ENCODE measurements at regions not wholly inside any gene's neighbourhood (a gene's known extent, or its start where the extent isn't known, plus 50 kb on each side); places are given as distances from the start of the nearest gene placed in this dataset.

- TF ChIP-seq CREB1 (CRISPR knock-in tag; IDR thresholded peaks at IDR 0.05; ENCODE audit: low read depth) (no peak), ZNF114 (CRISPR knock-in tag; IDR thresholded peaks at IDR 0.05) (no peak), EZH2phosphoT487 (IDR thresholded peaks at IDR 0.05; ENCODE audit: unreplicated experiment) (no peak)
Observed at GRCh38 chr9:96177719-96178028, 124.3 kb downstream of the HSD17B3 start (continued).

- no peak for TF ChIP-seq JUNB (IDR thresholded peaks at IDR 0.05; ENCODE audit: unreplicated experiment)
- peak; percentile 41 to 65 for TF ChIP-seq CTCF (conservative IDR thresholded peaks at IDR 0.05; ENCODE audit: low read depth in 2 of 2)
- DNase-seq (ENCODE audit: low spot score) (peak; percentile 53), ATAC-seq (peak; percentile 98)
- Histone ChIP-seq H3K4me2 (no peak overlapping the region), H3K36me3 (ENCODE audit: insufficient read depth) (no peaks in the 10 kb centered on the region), H3K79me2 (replicated peaks; ENCODE audit: insufficient read depth) (no peaks in the 10 kb centered on the region), H3K27ac (ENCODE audit: low read depth) (no peak overlapping the region), H2AFZ (no peak overlapping the region; the same call in 1 of the 2 replicates), H3K4me3 (no peak overlapping the region), H3K4me1 (ENCODE audit: insufficient read depth) (no peaks in the 10 kb centered on the region; the same call in 1 of the 2 replicates), H3F3A (replicated peaks; ENCODE audit: low read depth) (no peaks in the 10 kb centered on the region), H3K9me2 (ENCODE audit: insufficient read depth) (no peaks in the 10 kb centered on the region), H4K20me1 (replicated peaks; ENCODE audit: insufficient read depth) (no peaks in the 10 kb centered on the region), H3K27me3 (ENCODE audit: insufficient read depth) (no peaks in the 10 kb centered on the region)
- Mint-ChIP-seq H3K27me3 (ENCODE audit: insufficient read depth, low read depth, poor library complexity) (peaks cover 7% of the 10 kb centered on the region), H3K27ac (no peak overlapping the region), H3K4me1 (peaks cover 7% of the 10 kb centered on the region; the same call in 1 of the 3 replicates), H3K4me3 (no peak overlapping the region), H3K36me3 (ENCODE audit: low read depth) (no peaks in the 10 kb centered on the region), H3K9me3 (no peaks in the 10 kb centered on the region)
Observed at GRCh38 chr9:96177005-96177718, 124.8 kb downstream of the HSD17B3 start.

- Histone ChIP-seq H3K27me3 (ENCODE audit: insufficient read depth) (no peaks in the 10 kb centered on the region), H3F3A (replicated peaks; ENCODE audit: low read depth) (no peaks in the 10 kb centered on the region), H3K4me3 (no peak overlapping the region), H3K4me1 (ENCODE audit: insufficient read depth) (no peaks in the 10 kb centered on the region; the same call in 1 of the 2 replicates), H3K4me2 (no peak overlapping the region), H3K9me2 (ENCODE audit: insufficient read depth) (no peaks in the 10 kb centered on the region), H3K27ac (ENCODE audit: low read depth) (no peak overlapping the region), H2AFZ (no peak overlapping the region), H3K36me3 (ENCODE audit: insufficient read depth) (no peaks in the 10 kb centered on the region), H4K20me1 (replicated peaks; ENCODE audit: insufficient read depth) (no peaks in the 10 kb centered on the region), H3K79me2 (replicated peaks; ENCODE audit: insufficient read depth) (no peaks in the 10 kb centered on the region)
- ATAC-seq: no peak
- H3K4me3 Mint-ChIP-seq: no peak overlapping the region
- DNase-seq (ENCODE audit: low spot score): no peak
- no peak overlapping the region for H3K27ac Mint-ChIP-seq
- H3K4me1 Mint-ChIP-seq: peaks cover 7% of the 10 kb centered on the region; the same call in 1 of the 3 replicates
- peaks cover 7% of the 10 kb centered on the region for H3K27me3 Mint-ChIP-seq (ENCODE audit: insufficient read depth, low read depth, poor library complexity)
- no peaks in the 10 kb centered on the region for H3K36me3 Mint-ChIP-seq (ENCODE audit: low read depth)
- H3K9me3 Mint-ChIP-seq: no peaks in the 10 kb centered on the region
- no peak for TF ChIP-seq CREB1 (CRISPR knock-in tag; IDR thresholded peaks at IDR 0.05; ENCODE audit: low read depth)
- no peak for TF ChIP-seq NANOG (IDR thresholded peaks at IDR 0.05; ENCODE audit: borderline replicate concordance)
- TF ChIP-seq, protein P1, sequence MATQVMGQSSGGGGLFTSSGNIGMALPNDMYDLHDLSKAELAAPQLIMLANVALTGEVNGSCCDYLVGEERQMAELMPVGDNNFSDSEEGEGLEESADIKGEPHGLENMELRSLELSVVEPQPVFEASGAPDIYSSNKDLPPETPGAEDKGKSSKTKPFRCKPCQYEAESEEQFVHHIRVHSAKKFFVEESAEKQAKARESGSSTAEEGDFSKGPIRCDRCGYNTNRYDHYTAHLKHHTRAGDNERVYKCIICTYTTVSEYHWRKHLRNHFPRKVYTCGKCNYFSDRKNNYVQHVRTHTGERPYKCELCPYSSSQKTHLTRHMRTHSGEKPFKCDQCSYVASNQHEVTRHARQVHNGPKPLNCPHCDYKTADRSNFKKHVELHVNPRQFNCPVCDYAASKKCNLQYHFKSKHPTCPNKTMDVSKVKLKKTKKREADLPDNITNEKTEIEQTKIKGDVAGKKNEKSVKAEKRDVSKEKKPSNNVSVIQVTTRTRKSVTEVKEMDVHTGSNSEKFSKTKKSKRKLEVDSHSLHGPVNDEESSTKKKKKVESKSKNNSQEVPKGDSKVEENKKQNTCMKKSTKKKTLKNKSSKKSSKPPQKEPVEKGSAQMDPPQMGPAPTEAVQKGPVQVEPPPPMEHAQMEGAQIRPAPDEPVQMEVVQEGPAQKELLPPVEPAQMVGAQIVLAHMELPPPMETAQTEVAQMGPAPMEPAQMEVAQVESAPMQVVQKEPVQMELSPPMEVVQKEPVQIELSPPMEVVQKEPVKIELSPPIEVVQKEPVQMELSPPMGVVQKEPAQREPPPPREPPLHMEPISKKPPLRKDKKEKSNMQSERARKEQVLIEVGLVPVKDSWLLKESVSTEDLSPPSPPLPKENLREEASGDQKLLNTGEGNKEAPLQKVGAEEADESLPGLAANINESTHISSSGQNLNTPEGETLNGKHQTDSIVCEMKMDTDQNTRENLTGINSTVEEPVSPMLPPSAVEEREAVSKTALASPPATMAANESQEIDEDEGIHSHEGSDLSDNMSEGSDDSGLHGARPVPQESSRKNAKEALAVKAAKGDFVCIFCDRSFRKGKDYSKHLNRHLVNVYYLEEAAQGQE (IDR thresholded peaks at IDR 0.05; ENCODE audit: unreplicated experiment): no peak
- TF ChIP-seq, protein P2, sequence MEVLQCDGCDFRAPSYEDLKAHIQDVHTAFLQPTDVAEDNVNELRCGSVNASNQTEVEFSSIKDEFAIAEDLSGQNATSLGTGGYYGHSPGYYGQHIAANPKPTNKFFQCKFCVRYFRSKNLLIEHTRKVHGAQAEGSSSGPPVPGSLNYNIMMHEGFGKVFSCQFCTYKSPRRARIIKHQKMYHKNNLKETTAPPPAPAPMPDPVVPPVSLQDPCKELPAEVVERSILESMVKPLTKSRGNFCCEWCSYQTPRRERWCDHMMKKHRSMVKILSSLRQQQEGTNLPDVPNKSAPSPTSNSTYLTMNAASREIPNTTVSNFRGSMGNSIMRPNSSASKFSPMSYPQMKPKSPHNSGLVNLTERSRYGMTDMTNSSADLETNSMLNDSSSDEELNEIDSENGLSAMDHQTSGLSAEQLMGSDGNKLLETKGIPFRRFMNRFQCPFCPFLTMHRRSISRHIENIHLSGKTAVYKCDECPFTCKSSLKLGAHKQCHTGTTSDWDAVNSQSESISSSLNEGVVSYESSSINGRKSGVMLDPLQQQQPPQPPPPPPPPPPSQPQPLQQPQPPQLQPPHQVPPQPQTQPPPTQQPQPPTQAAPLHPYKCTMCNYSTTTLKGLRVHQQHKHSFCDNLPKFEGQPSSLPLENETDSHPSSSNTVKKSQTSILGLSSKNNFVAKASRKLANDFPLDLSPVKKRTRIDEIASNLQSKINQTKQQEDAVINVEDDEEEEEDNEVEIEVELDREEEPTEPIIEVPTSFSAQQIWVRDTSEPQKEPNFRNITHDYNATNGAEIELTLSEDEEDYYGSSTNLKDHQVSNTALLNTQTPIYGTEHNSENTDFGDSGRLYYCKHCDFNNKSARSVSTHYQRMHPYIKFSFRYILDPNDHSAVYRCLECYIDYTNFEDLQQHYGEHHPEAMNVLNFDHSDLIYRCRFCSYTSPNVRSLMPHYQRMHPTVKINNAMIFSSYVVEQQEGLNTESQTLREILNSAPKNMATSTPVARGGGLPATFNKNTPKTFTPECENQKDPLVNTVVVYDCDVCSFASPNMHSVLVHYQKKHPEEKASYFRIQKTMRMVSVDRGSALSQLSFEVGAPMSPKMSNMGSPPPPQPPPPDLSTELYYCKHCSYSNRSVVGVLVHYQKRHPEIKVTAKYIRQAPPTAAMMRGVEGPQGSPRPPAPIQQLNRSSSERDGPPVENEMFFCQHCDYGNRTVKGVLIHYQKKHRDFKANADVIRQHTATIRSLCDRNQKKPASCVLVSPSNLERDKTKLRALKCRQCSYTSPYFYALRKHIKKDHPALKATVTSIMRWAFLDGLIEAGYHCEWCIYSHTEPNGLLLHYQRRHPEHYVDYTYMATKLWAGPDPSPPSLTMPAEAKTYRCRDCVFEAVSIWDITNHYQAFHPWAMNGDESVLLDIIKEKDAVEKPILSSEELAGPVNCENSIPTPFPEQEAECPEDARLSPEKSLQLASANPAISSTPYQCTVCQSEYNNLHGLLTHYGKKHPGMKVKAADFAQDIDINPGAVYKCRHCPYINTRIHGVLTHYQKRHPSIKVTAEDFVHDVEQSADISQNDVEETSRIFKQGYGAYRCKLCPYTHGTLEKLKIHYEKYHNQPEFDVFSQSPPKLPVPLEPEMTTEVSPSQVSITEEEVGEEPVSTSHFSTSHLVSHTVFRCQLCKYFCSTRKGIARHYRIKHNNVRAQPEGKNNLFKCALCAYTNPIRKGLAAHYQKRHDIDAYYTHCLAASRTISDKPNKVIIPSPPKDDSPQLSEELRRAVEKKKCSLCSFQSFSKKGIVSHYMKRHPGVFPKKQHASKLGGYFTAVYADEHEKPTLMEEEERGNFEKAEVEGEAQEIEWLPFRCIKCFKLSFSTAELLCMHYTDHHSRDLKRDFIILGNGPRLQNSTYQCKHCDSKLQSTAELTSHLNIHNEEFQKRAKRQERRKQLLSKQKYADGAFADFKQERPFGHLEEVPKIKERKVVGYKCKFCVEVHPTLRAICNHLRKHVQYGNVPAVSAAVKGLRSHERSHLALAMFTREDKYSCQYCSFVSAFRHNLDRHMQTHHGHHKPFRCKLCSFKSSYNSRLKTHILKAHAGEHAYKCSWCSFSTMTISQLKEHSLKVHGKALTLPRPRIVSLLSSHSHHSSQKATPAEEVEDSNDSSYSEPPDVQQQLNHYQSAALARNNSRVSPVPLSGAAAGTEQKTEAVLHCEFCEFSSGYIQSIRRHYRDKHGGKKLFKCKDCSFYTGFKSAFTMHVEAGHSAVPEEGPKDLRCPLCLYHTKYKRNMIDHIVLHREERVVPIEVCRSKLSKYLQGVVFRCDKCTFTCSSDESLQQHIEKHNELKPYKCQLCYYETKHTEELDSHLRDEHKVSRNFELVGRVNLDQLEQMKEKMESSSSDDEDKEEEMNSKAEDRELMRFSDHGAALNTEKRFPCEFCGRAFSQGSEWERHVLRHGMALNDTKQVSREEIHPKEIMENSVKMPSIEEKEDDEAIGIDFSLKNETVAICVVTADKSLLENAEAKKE (CRISPR knock-in tag; IDR thresholded peaks at IDR 0.05): no peak
- no peak for TF ChIP-seq EZH2phosphoT487 (IDR thresholded peaks at IDR 0.05; ENCODE audit: unreplicated experiment)
Observed at GRCh38 chr9:96175796-96176195, 126.2 kb downstream of the HSD17B3 start.
